Keratinocyte (primary cell): ENCODE measurements at regions not wholly inside any gene's neighbourhood (a gene's known extent, or its start where the extent isn't known, plus 50 kb on each side); places are given as distances from the start of the nearest gene placed in this dataset.

Source experiments
- DNase-seq: peaks from one replicate; pipeline ENCODE4 v3.0.0-alpha.2; 2011; ENCODE audit warnings: low read depth, missing footprints, low spot score
- FAIRE-seq: peaks from 2 replicates; lab custom pipeline; 2011; peaks lifted over from hg19 to GRCh38; lab: Jason Lieb, UNC
- H2AFZ ChIP-seq: 2 replicates; pipeline ENCODE4 v1.6.0; 2012; ENCODE audit warnings: low read length, control low read depth, inconsistent platforms; ENCODE audit not compliant: control insufficient read depth
- H3K27ac ChIP-seq: 2 replicates; pipeline ENCODE4 v1.5.1; 2011; ENCODE audit warnings: low read length; ENCODE audit not compliant: control insufficient read depth, insufficient read depth
- H3K27me3 ChIP-seq: 3 replicates; pipeline ENCODE4 v1.6.0; 2011; ENCODE audit warnings: low read length; ENCODE audit not compliant: control insufficient read depth, insufficient read depth; ENCODE audit errors: extremely low read depth
- H3K36me3 ChIP-seq, 2 experiments: 2 replicates in 1 of 2; 3 replicates in 1 of 2; pipeline ENCODE4 v1.5.1; 2011; ENCODE audit warnings: low read length in 2 of 2, mild to moderate bottlenecking in 1 of 2; ENCODE audit not compliant: control insufficient read depth in 2 of 2, insufficient read depth in 2 of 2; ENCODE audit errors: extremely low read depth in 1 of 2
- H3K4me1 ChIP-seq: 3 replicates; pipeline ENCODE4 v1.5.1; 2011; ENCODE audit warnings: low read length; ENCODE audit not compliant: control insufficient read depth, insufficient read depth; ENCODE audit errors: extremely low read depth
- H3K4me2 ChIP-seq: 3 replicates; pipeline ENCODE4 v1.6.0; 2011; ENCODE audit warnings: low read depth, low read length; ENCODE audit not compliant: control insufficient read depth, insufficient read depth; ENCODE audit errors: extremely low read depth
- H3K4me3 ChIP-seq, 3 experiments: fragments of 200-600 bp in 1 of 3; sonication (generic) in 1 of 3; 2 replicates in 2 of 3; 3 replicates in 1 of 3; pipeline ENCODE4 v1.5.1; 2011 to 2016; ENCODE audit warnings: low read length in 3 of 3, mild to moderate bottlenecking in 3 of 3, control low read depth in 2 of 3, inconsistent platforms in 1 of 3, low read depth in 1 of 3, mixed read lengths in 1 of 3, mixed run types in 1 of 3, moderate library complexity in 1 of 3; ENCODE audit not compliant: control insufficient read depth in 2 of 3, insufficient read depth in 2 of 3; ENCODE audit errors: extremely low read depth in 1 of 3
- H3K79me2 ChIP-seq: 2 replicates; pipeline ENCODE4 v1.6.0; 2012; ENCODE audit warnings: low read length; ENCODE audit not compliant: control insufficient read depth, insufficient read depth
- H3K9ac ChIP-seq: 3 replicates; pipeline ENCODE4 v1.6.0; 2011; ENCODE audit warnings: low read length; ENCODE audit not compliant: control insufficient read depth, insufficient read depth; ENCODE audit errors: extremely low read depth
- H3K9me1 ChIP-seq: 3 replicates; pipeline ENCODE4 v1.6.0; 2011; ENCODE audit warnings: low read length; ENCODE audit not compliant: control insufficient read depth, insufficient read depth; ENCODE audit errors: extremely low read depth
- H3K9me3 ChIP-seq: 2 replicates; pipeline ENCODE4 v1.5.1; 2012; ENCODE audit warnings: low read depth, low read length; ENCODE audit not compliant: control insufficient read depth
- H4K20me1 ChIP-seq: 3 replicates; pipeline ENCODE4 v1.6.0; 2011; ENCODE audit warnings: low read length; ENCODE audit not compliant: control insufficient read depth, insufficient read depth; ENCODE audit errors: extremely low read depth
- CTCF ChIP-seq, 3 experiments: IDR thresholded peaks in 1 of 3; conservative IDR thresholded peaks in 1 of 3; optimal IDR thresholded peaks in 1 of 3; 2 replicates in 2 of 3; 3 replicates in 1 of 3; pipeline versions ENCODE3 to v1.5.1; 2011; ENCODE audit warnings: low read length in 3 of 3, mild to moderate bottlenecking in 3 of 3, moderate library complexity in 2 of 3, control low read depth in 1 of 3, inconsistent platforms in 1 of 3; ENCODE audit not compliant: insufficient read depth in 2 of 3; ENCODE audit errors: extremely low read depth in 1 of 3
- EZH2 ChIP-seq: IDR thresholded peaks from one replicate; pipeline ENCODE4 v1.6.1; 2012; ENCODE audit warnings: inconsistent platforms, mild to moderate bottlenecking, low read length, moderate library complexity
- dilution Hi-C: fragments of 300-500 bp; cut with MboI; formaldehyde crosslinking; loops from one replicate; pipeline ENCODE4 v1.7.0; 2020; ENCODE audit warnings: low sequenced_read_pairs; ENCODE audit not compliant: extremely low pct_ligation_motif_present

- Histone ChIP-seq H3K27ac (no peak overlapping the region), H3K9me3 (no peaks in the 10 kb centered on the region), H3K4me1 (peaks cover 15% of the 10 kb centered on the region), H3K27me3 (no peaks in the 10 kb centered on the region), H2AFZ (no peak overlapping the region), H3K36me3 (no peaks in the 10 kb centered on the region), H3K4me2 (no peak overlapping the region), H3K9ac (no peak overlapping the region), H3K4me3 (no peak overlapping the region), H4K20me1 (no peaks in the 10 kb centered on the region), H3K79me2 (no peaks in the 10 kb centered on the region), H3K9me1 (no peaks in the 10 kb centered on the region)
- dilution Hi-C loops: no loop called here
- DNase-seq (no peak), FAIRE-seq (no peak)
- TF ChIP-seq EZH2 (no peak), CTCF (optimal IDR thresholded peaks at IDR 0.05 in 1 of 3, IDR thresholded peaks at IDR 0.05 in 1 of 3, conservative IDR thresholded peaks at IDR 0.05 in 1 of 3; ENCODE audit: extremely low read depth in 1 of 3, insufficient read depth in 2 of 3, low read length in 3 of 3) (no peak)
These were observed 70.5 kb upstream of the ZCCHC2 start for GRCh38 chr18:62452280-62452831.

- no peak for DNase-seq
- H3K27ac ChIP-seq: no peak overlapping the region
- H3K27me3 ChIP-seq: no peaks in the 10 kb centered on the region
- no peaks in the 10 kb centered on the region for H3K9me3 ChIP-seq
- FAIRE-seq: no peak
- dilution Hi-C loops: no loop called here
- H2AFZ ChIP-seq: no peak overlapping the region
- H4K20me1 ChIP-seq: no peaks in the 10 kb centered on the region
- H3K79me2 ChIP-seq: no peaks in the 10 kb centered on the region
- H3K4me3 ChIP-seq: no peak overlapping the region
- no peak overlapping the region for H3K4me2 ChIP-seq
- H3K36me3 ChIP-seq: no peaks in the 10 kb centered on the region
- H3K4me1 ChIP-seq: peaks cover 11% of the 10 kb centered on the region
- no peaks in the 10 kb centered on the region for H3K9me1 ChIP-seq
- no peak overlapping the region for H3K9ac ChIP-seq
- TF ChIP-seq CTCF (optimal IDR thresholded peaks at IDR 0.05 in 1 of 3, IDR thresholded peaks at IDR 0.05 in 1 of 3, conservative IDR thresholded peaks at IDR 0.05 in 1 of 3; ENCODE audit: extremely low read depth in 1 of 3, insufficient read depth in 2 of 3, low read length in 3 of 3) (no peak), EZH2 (no peak)
These were observed 69.0 kb upstream of the ZCCHC2 start for GRCh38 chr18:62453864-62454263.
